Loucy (cell line): ENCODE measurements at regions not wholly inside any gene's neighbourhood (a gene's known extent, or its start where the extent isn't known, plus 50 kb on each side); places are given as distances from the start of the nearest gene placed in this dataset.

Experiments
- EZH2phosphoT487 ChIP-seq: fragments of 200-600 bp; IDR thresholded peaks from 2 replicates; pipeline ENCODE4 v1.6.1; 2018; ENCODE audit warnings: antibody characterized with exemption, mild to moderate bottlenecking, moderate library complexity, borderline replicate concordance
- TF ChIP-seq, protein P1 (sequence below): fragments of 200-600 bp; sonication (generic); conservative IDR thresholded peaks from 2 replicates; pipeline ENCODE4 v1.5.1; 2014; ENCODE audit warnings: mild to moderate bottlenecking, antibody characterized with exemption, low read length

DNA sequence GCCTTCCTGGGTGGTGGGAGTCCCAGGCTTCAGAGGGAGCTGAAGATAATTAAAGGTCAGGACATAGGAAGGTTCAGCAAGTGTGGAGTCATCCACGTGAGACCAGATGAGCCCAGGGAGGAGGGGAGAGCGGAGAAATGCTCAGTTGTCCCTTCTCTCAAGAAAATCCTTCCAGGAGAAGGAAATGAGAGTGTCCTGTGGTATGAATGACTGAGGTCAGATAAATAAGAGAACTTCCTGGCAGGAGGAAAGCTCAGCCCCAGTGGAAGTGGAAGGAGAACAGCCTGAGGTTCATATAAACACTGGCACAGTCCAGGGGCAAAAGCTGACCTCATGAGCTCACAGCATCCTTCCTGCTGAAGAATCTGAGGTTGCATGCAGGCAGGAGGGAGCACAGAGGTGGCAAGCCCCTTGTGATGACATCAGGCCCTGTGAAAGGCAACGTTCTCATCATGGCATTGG, 97.6 kb downstream of the NAV1 start:
- TF ChIP-seq, protein P1, sequence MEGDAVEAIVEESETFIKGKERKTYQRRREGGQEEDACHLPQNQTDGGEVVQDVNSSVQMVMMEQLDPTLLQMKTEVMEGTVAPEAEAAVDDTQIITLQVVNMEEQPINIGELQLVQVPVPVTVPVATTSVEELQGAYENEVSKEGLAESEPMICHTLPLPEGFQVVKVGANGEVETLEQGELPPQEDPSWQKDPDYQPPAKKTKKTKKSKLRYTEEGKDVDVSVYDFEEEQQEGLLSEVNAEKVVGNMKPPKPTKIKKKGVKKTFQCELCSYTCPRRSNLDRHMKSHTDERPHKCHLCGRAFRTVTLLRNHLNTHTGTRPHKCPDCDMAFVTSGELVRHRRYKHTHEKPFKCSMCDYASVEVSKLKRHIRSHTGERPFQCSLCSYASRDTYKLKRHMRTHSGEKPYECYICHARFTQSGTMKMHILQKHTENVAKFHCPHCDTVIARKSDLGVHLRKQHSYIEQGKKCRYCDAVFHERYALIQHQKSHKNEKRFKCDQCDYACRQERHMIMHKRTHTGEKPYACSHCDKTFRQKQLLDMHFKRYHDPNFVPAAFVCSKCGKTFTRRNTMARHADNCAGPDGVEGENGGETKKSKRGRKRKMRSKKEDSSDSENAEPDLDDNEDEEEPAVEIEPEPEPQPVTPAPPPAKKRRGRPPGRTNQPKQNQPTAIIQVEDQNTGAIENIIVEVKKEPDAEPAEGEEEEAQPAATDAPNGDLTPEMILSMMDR = no peak
- no peak for TF ChIP-seq EZH2phosphoT487
